HG02938 (cell line): ENCODE measurements at regions not wholly inside any gene's neighbourhood (a gene's known extent, or its start where the extent isn't known, plus 50 kb on each side); places are given as distances from the start of the nearest gene placed in this dataset.
"Not testable (repeated sequence)": the region's sequence is repeated elsewhere in the genome, so short reads cannot be mapped to it uniquely, and the experiment has no call there.

ENCODE experiments used
- ATAC-seq: cut with Tn5 transposase; IDR thresholded peaks from one replicate; pipeline ENCODE4 v1.9.1; 2021; ENCODE audit warnings: mild to moderate bottlenecking, moderate library complexity; ENCODE audit not compliant: unreplicated experiment

DNA sequence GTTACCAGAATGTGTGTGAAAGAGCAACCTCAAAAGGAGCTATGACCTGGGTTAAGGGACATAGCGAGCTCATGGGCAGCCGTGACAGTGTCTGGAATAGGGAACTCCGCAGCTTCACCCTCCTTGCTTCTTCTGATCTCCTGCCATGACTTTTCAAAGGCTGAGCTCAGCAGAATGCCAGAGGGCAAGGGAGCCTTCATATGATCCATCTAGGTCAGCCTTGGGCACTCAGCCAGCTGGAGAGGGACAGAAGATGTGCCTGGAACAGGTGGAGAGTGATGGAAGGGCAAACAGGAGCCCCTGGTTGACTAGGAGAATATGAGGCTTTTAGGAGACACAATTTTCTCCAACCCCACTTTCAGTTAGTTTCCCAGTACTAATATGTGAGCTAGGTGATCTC is 352.8 kb upstream of the FRG2C start:
- ATAC-seq = not testable (repeated sequence)

GRCh38 chr3:75312469-75312868 is 351.7 kb upstream of the FRG2C start:
- not testable (repeated sequence) for ATAC-seq

DNA sequence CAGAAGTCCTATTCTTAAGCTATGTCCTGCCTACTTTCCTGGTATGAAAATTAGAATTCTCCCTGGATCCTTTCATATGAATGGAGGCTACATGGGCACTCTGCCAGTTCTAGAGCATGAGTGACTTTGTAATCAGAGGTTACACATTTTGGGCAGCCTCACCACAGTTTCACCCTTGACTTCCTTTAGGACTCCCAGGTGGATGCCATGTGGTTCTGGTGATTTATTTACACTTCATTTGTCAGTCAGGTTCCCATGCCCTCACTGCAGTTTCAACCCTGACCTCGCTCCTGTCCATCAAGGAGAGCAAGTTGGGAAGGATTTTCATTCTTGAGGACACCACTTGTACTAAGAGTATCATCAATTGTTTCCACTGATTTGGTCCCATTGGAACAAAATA is 344.4 kb upstream of the FRG2C start:
- not testable (repeated sequence) for ATAC-seq

DNA sequence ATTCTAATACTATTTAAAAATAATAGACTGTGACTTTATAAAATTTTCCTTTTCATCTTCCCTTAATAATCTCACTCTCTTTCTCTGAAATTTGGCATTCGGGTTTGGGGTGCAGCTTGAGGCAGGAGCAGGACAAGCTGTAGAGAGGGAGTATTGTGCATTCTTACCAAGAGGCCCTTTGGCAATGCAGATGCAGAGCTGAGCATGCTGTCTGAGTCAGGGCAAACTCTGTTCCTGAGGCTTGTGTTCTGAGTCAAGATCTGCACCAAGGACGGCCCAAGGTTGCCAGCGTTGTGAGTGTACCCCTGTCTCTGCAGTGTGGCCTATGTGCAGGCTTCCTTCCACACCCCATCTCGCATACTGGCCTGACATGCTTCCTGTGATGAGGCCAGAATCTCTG is 343.8 kb upstream of the FRG2C start:
- no peak for ATAC-seq

- no peak for ATAC-seq
Observed at GRCh38 chr3:75321060-75321459, 343.1 kb upstream of the FRG2C start.

- ATAC-seq = not testable (repeated sequence)
Observed at GRCh38 chr3:75323936-75324335, 340.2 kb upstream of the FRG2C start.

GRCh38 chr3:75325716-75326115 is 338.4 kb upstream of the FRG2C start:
- no peak for ATAC-seq

DNA sequence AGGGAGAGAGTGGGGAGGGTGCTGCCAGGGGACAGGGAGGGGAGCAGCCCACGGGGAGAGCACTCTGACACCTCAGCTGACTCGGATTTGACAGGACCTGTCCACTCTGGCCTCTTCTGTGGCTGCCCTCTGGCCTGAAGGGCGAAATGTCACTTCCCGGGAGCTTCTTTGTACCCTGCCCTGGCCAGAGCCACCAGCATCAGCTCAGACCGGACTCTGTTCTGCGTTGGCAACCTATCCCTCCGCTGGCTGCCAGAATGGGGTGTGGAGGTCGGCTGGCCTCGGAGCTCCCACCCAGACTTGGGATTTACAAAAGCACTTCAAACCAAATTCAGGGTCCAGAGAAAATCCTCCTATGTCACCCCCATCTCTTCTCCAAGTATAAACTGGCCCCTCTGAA is 336.7 kb upstream of the FRG2C start:
- no peak for ATAC-seq

GRCh38 chr3:75329476-75330097 is 334.5 kb upstream of the FRG2C start:
- no peak for ATAC-seq

DNA sequence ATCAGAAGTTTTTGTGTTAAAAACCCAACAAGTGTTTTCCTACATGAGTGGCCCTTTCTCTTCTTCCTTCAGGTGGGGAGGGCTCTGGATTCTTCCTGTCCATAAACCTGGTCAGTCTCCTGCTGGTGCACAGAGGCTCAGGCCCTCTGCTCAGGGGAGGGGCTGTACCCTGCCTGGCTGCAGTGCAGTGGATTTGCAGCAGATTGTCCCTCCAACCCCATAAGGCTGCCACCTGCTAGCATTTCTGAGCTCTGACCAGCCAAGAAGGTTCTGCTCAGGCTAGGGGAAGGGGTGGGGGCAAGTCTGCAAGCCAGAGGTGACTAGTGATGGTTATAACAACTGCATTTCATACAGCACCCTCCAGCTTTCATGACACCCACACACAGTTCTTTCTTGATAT is 333.7 kb upstream of the FRG2C start:
- not testable (repeated sequence) for ATAC-seq

DNA sequence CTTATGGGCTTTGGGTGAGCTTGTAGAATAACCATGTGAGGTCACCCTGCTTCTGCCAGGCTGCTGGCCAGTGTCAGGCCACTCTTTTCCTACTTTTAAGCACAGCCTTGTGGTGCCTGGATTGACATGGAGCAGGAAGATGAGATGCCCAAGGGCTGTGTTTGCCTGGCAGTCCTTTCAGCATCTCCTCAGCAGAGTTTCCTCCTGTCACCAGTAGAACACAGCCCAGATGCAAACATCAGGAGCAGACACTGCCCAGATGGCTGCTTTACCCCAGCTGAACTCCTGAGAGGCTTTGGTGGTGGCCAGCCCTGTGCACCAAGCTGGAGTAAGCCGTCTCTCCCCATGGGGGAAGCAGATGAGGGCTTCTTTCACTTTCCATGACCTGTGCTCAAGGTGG is 332.0 kb upstream of the FRG2C start:
- ATAC-seq = not testable (repeated sequence)

GRCh38 chr3:75332794-75333193 is 331.3 kb upstream of the FRG2C start:
- ATAC-seq = no peak

GRCh38 chr3:75334299-75334698 is 329.8 kb upstream of the FRG2C start:
- ATAC-seq = no peak

GRCh38 chr3:75337226-75337900 is 326.8 kb upstream of the FRG2C start:
- ATAC-seq = no peak

DNA sequence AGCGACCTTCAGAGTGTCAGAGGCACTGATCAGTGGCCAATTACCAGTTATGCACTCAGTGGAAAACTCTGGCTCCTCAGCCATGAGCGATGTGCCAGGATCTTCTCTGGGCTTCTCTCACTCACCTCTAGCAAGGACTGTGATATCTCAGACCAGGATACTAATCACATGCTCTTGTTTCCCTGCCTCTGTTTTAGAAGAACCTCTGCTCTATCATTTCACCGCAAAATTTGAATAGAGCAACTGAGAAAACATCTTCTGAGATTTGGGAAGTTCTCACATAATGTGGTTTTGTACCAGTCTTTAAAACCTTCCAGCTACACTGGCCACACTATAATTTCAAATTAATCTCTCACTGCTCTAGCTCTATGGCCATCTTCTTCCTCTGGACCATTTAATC is 325.8 kb upstream of the FRG2C start:
- ATAC-seq = no peak

- no peak for ATAC-seq
Observed at GRCh38 chr3:75341324-75342067, 322.6 kb upstream of the FRG2C start.

DNA sequence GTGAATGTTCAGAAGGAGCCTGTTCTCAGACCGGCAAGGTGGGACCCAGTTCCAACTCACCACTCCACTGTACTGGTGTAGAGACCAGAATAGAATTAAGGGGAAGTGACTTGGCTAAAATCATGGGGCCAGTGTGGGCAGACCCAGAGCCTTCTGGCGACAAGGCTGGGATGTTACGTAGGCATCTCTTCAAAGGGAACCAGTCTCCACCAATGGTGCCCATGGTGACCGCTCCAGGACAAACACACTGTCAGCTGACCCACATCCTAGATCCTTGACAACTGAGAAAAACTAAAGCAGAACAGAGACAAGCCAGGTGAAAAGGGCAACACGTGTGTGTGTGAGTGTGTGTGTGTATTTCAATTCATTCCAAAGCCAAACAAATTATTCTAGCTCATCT is 321.7 kb upstream of the FRG2C start:
- ATAC-seq = no peak

- ATAC-seq = not testable (repeated sequence)
Observed at GRCh38 chr3:75350536-75350935, 313.6 kb upstream of the FRG2C start.

DNA sequence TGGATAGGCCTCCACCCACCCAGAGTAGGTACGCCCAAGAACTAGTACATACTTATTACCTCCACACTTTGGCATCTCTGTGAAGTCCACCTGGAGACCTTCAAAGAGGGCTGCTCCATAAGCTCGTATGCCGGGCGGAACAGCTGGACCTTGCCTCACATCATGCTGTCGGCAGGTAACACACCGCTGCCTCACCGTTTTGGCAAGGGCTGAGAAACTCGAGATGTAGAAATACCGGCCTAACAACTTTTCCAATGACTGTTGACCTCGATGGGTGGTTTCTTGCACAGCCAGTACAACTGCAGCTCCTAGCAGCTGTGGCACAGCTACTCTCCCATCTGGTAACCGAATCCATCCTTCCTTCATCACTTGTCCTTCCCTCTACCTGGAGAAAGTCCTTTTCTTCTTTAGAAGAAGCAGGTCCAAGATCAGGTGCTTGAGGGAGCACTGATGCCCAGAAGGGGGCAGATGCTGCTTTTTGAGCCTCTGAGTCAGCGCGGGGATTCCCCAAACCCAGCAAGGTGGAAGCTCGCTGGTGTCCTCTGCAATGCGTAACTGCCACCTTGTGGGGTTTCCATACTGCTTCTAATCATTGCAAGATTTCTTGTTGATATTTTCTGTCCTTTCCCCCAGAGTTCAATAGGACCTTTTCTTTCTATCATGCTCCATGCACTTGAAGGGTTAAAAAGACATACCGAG is 301.9 kb upstream of the FRG2C start:
- not testable (repeated sequence) for ATAC-seq

- ATAC-seq = not testable (repeated sequence)
Observed at GRCh38 chr3:75372964-75373363, 291.2 kb upstream of the FRG2C start.

- ATAC-seq = not testable (repeated sequence)
Observed at GRCh38 chr3:75379840-75380239, 284.3 kb upstream of the FRG2C start.
